ENCODE measurements at regions not wholly inside any gene's neighbourhood (a gene's known extent, or its start where the extent isn't known, plus 50 kb on each side); places are given as distances from the start of the nearest gene placed in this dataset.

DNA sequence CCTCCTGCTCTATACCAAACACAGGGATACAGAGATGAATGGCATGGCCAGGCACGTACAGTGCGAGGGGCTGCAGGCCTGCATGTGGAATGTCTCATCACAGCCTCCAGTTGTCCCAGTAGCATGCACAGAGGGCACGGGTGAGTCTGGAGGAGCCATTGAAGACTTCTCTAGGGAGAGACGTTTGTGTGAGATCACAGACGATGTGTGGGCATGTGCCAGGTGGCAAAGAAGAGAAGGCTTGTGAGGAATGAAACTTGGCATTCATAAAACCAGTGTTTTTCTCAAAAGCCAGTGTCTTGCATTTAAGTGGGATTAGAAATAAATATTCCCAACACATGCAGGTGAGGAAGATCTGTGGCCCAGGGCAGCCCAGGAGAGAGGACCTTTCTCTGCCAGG, 119.1 kb upstream of the UBE3A start:
- Histone ChIP-seq H3K9me3 (no peaks in the 10 kb centered on the region), H3K27me3 (no peaks in the 10 kb centered on the region), H3K4me1 (no peaks in the 10 kb centered on the region), H3K36me3 (no peaks in the 10 kb centered on the region), H3K27ac (no peak overlapping the region), H3K4me3 (no peak overlapping the region)
- TF ChIP-seq POLR2A (IDR thresholded peaks at IDR 0.05), result no peak
- 72% methylated on average over 5 of the region's 5 CpGs for WGBS (ENCODE audit: insufficient coverage, low coverage, low lambda C conversion rate, missing lambda C conversion rate)
- DNase-seq (no peak), ATAC-seq (no peak)
- intact Hi-C loops (cut with DNase I), result no loop called here

GRCh38 chr15:25556136-25556535, 117.3 kb upstream of the UBE3A start:
- no peak for DNase-seq
- no peak for ATAC-seq
- Histone ChIP-seq H3K36me3 (no peaks in the 10 kb centered on the region), H3K27ac (no peak overlapping the region), H3K27me3 (no peaks in the 10 kb centered on the region), H3K4me3 (no peak overlapping the region), H3K9me3 (no peaks in the 10 kb centered on the region), H3K4me1 (no peaks in the 10 kb centered on the region)
- intact Hi-C loops (cut with DNase I), result no loop called here
- TF ChIP-seq POLR2A (IDR thresholded peaks at IDR 0.05) (no peak), CTCF (IDR thresholded peaks at IDR 0.05) (no peak)

GRCh38 chr15:25554640-25555039, 115.8 kb upstream of the UBE3A start:
- Histone ChIP-seq H3K36me3 (no peaks in the 10 kb centered on the region), H3K27me3 (no peaks in the 10 kb centered on the region), H3K9me3 (no peaks in the 10 kb centered on the region), H3K4me3 (no peak overlapping the region), H3K4me1 (no peaks in the 10 kb centered on the region), H3K27ac (no peak overlapping the region)
- ATAC-seq (no peak), DNase-seq (no peak)
- TF ChIP-seq CTCF (IDR thresholded peaks at IDR 0.05) (no peak), POLR2A (IDR thresholded peaks at IDR 0.05) (no peak)
- WGBS (ENCODE audit: insufficient coverage, low coverage, low lambda C conversion rate, missing lambda C conversion rate), result 79% methylated on average over 9 of the region's 10 CpGs
- intact Hi-C loops (cut with DNase I), result no loop called here

DNA sequence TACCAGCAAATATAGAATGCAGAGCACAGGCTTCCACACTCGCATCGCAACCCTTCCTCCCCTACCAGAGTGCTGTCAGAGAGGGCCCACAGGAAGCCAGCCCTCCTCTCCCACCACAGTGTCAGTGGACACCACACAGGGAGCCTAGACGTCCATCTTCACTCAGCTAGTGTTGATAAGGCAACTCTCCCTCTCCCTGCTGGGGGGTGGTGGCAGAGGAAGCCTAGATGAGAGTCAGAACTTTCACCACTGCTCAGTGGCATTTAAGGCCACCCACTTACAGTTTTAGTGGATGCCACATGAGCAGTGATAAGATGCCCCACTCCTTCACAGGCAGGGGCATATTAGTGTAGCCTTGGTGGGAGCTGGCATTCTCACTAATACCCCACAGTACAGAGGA, 109.8 kb upstream of the UBE3A start:
- WGBS (ENCODE audit: insufficient coverage, low coverage, low lambda C conversion rate, missing lambda C conversion rate), result 100% methylated on average over 2 of the region's 3 CpGs
- TF ChIP-seq CTCF (IDR thresholded peaks at IDR 0.05) (no peak), POLR2A (IDR thresholded peaks at IDR 0.05) (no peak)
- no peaks in the 10 kb centered on the region for H3K9me3 ChIP-seq
- intact Hi-C loops (cut with DNase I), result no loop called here
- H3K4me1 ChIP-seq, result no peaks in the 10 kb centered on the region
- no peak for ATAC-seq
- no peaks in the 10 kb centered on the region for H3K27me3 ChIP-seq
- no peak for DNase-seq
- no peak overlapping the region for H3K27ac ChIP-seq
- no peaks in the 10 kb centered on the region for H3K36me3 ChIP-seq
- no peak overlapping the region for H3K4me3 ChIP-seq

GRCh38 chr15:25545889-25546288, 107.1 kb upstream of the UBE3A start:
- no peak overlapping the region for H3K27ac ChIP-seq
- TF ChIP-seq CTCF (IDR thresholded peaks at IDR 0.05) (no peak), POLR2A (IDR thresholded peaks at IDR 0.05) (no peak)
- ATAC-seq, result no peak
- H3K4me1 ChIP-seq, result peaks cover 0 to 24% (median 0%) of the 10 kb centered on the region in 4 donors
- WGBS (ENCODE audit: insufficient coverage, low coverage, low lambda C conversion rate, missing lambda C conversion rate), result 48% methylated on average over 3 of the region's 3 CpGs
- H3K27me3 ChIP-seq, result no peaks in the 10 kb centered on the region
- intact Hi-C loops (cut with DNase I), result no loop called here
- DNase-seq, result no peak
- no peaks in the 10 kb centered on the region for H3K9me3 ChIP-seq
- H3K36me3 ChIP-seq, result no peaks in the 10 kb centered on the region
- no peak overlapping the region for H3K4me3 ChIP-seq

All from right lobe of liver (tissue), 6 donors.